A673 (cell line): ENCODE measurements at regions not wholly inside any gene's neighbourhood (a gene's known extent, or its start where the extent isn't known, plus 50 kb on each side); places are given as distances from the start of the nearest gene placed in this dataset.

Experiments
- BruUV-seq: library from RNA; stranded (reverse); fragments of 400-500 nt; replicated peaks from 2 replicates; lab custom pipeline; 2021; lab: Mats Ljungman, UMichigan
- CTCF ChIA-PET: fragments of 300-600 bp; sonication (Branson Sonifier 250); formaldehyde crosslinking; loops from one replicate; lab custom pipeline; 2022; ENCODE audit warnings: antibody characterized with exemption; lab: Charles Lee
- POLR2A ChIA-PET: fragments of 300-600 bp; sonication (Branson Sonifier 250); formaldehyde crosslinking; loops from one replicate; lab custom pipeline; 2022; ENCODE audit warnings: antibody characterized with exemption; ENCODE audit not compliant: low non-redundant PET; lab: Charles Lee
- DNase-seq: peaks from one replicate; pipeline ENCODE4 v3.0.0-alpha.2; 2015; ENCODE audit warnings: low spot score
- H3K27ac ChIP-seq: fragments of 200-600 bp; sonication (generic); 2 replicates; pipeline ENCODE4 v1.5.1; 2016; ENCODE audit warnings: mixed run types, low read depth, mild to moderate bottlenecking, mixed read lengths, antibody characterized with exemption, low read length; ENCODE audit not compliant: poor library complexity, severe bottlenecking
- H3K27me3 ChIP-seq: fragments of 200-600 bp; sonication (generic); replicated peaks from 2 replicates; pipeline ENCODE4 v1.6.1; 2017; ENCODE audit warnings: mixed run types, low read depth, mild to moderate bottlenecking, mixed read lengths, antibody characterized with exemption, low read length; ENCODE audit not compliant: insufficient read depth, poor library complexity
- H3K36me3 ChIP-seq: fragments of 200-600 bp; sonication (generic); 2 replicates; pipeline ENCODE4 v1.6.1; 2016; ENCODE audit warnings: mixed run types, mild to moderate bottlenecking, mixed read lengths, antibody characterized with exemption, low read length; ENCODE audit not compliant: insufficient read depth, poor library complexity, severe bottlenecking
- H3K4me1 ChIP-seq: fragments of 200-600 bp; sonication (generic); 2 replicates; pipeline ENCODE4 v1.6.1; 2017; ENCODE audit warnings: mixed run types, mild to moderate bottlenecking, mixed read lengths, antibody characterized with exemption, low read length; ENCODE audit not compliant: insufficient read depth, poor library complexity, severe bottlenecking
- H3K4me3 ChIP-seq: fragments of 200-600 bp; sonication (generic); 2 replicates; pipeline ENCODE4 v1.5.1; 2016; ENCODE audit warnings: low read depth, mixed run types, mild to moderate bottlenecking, mixed read lengths, low read length; ENCODE audit not compliant: poor library complexity, severe bottlenecking
- H3K9me3 ChIP-seq: fragments of 200-600 bp; sonication (generic); 2 replicates; pipeline ENCODE4 v1.6.1; 2016; ENCODE audit warnings: mixed run types, low read depth, mild to moderate bottlenecking, mixed read lengths, antibody characterized with exemption, low read length; ENCODE audit not compliant: poor library complexity, severe bottlenecking
- EZH2 ChIP-seq: fragments of 200-600 bp; sonication (generic); IDR thresholded peaks from 2 replicates; pipeline ENCODE4 v1.6.1; 2017; ENCODE audit warnings: borderline replicate concordance, low read depth, mild to moderate bottlenecking, mixed read lengths, antibody characterized with exemption, low read length; ENCODE audit not compliant: poor library complexity, severe bottlenecking
- intact Hi-C: fragments of 100-400 bp; cut with micrococcal nuclease; formaldehyde crosslinking; loops from one replicate; pipeline ENCODE4 v1.10.0; 2022; ENCODE audit not compliant: unreplicated experiment
- TF ChIP-seq, protein P1 (sequence below): fragments of 300-800, 200-600 bp; sonication (generic); conservative IDR thresholded peaks from 2 replicates; pipeline ENCODE4 v1.5.1; 2017; ENCODE audit warnings: low read depth, mild to moderate bottlenecking, antibody characterized with exemption, low read length, moderate library complexity, mixed read lengths

DNA sequence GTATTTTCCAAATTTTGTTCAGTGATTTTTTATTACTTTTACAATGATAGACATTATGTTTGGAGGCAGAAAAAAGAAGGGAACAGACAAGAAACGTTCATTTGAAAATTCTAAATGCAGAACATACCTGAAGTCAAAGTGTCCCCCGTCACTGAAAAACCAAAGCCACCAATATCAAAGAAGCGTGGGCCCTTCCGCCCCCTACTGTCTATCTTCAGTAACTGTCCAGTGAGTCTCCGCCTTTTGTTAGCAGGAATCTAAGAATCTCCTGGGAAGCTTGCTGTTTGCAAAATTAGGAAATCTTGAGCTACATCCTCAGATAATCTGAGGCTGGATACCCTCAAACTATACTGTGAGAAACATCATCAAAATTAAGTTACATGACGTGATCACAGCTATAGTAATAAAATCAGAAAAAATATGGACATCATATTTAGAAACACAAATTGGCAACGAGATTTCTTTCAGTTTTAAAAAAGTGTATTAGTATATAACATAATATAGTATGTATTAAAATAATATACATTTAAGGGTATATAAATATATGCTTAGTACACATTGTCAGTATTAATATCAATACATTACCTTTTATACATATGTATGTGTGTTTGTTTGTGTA, 169.3 kb upstream of the AKR1E2 start:
- BruUV-seq, result no TSS peak
- intact Hi-C loops, result loop anchor here (2.0 to 10.0 kb wide), 5 partner anchors 144 to 1462 kb away; no protein-coding TSS in a partner anchor
- H3K9me3 ChIP-seq, result no peaks in the 10 kb centered on the region
- H3K27me3 ChIP-seq, result no peaks in the 10 kb centered on the region
- no peaks in the 10 kb centered on the region for H3K36me3 ChIP-seq
- CTCF ChIA-PET, result interaction anchor here (0.7 kb wide), 1 partner anchor 1459 kb away, joined by 5 read pairs; no protein-coding TSS in a partner anchor
- H3K4me1 ChIP-seq, result peaks cover 35% of the 10 kb centered on the region
- POLR2A ChIA-PET, result no interaction called here
- H3K4me3 ChIP-seq, result no peak overlapping the region
- TF ChIP-seq EZH2, result no peak
- TF ChIP-seq, protein P1, sequence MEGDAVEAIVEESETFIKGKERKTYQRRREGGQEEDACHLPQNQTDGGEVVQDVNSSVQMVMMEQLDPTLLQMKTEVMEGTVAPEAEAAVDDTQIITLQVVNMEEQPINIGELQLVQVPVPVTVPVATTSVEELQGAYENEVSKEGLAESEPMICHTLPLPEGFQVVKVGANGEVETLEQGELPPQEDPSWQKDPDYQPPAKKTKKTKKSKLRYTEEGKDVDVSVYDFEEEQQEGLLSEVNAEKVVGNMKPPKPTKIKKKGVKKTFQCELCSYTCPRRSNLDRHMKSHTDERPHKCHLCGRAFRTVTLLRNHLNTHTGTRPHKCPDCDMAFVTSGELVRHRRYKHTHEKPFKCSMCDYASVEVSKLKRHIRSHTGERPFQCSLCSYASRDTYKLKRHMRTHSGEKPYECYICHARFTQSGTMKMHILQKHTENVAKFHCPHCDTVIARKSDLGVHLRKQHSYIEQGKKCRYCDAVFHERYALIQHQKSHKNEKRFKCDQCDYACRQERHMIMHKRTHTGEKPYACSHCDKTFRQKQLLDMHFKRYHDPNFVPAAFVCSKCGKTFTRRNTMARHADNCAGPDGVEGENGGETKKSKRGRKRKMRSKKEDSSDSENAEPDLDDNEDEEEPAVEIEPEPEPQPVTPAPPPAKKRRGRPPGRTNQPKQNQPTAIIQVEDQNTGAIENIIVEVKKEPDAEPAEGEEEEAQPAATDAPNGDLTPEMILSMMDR, result peak; percentile 88
- peak; percentile 80 for DNase-seq
- no peak overlapping the region for H3K27ac ChIP-seq

DNA sequence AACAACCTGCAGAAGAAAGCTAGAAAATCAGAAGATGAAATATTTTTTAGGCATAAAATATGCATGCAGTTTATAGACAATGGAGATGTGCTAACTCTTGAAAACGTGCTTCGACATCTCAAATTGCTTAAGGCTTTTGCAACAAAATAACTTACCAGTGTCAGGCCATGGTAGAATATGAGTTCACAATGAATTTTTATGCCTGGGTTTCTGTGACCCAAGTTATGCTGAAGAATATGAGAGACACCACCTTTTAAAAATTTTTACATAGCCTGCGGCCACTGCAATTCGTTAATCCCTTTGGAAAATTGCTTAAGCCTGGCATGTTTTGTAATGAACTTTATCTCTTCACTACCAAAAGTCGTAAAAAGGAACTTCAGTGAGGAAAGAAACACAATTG, 170.1 kb upstream of the AKR1E2 start:
- no TSS peak for BruUV-seq
- Histone ChIP-seq H3K4me1 (peaks cover 35% of the 10 kb centered on the region), H3K27ac (no peak overlapping the region), H3K27me3 (no peaks in the 10 kb centered on the region), H3K36me3 (no peaks in the 10 kb centered on the region), H3K4me3 (no peak overlapping the region), H3K9me3 (no peaks in the 10 kb centered on the region)
- TF ChIP-seq EZH2, result no peak
- TF ChIP-seq, protein P1, result no peak
- POLR2A ChIA-PET, result interaction anchor here (0.6 kb wide), 1 partner anchor 871 kb away, joined by 4 read pairs; the partner anchor contains the start of gene KLF6
- intact Hi-C loops, result loop anchor here (2.0 to 10.0 kb wide), 5 partner anchors 143 to 1461 kb away; no protein-coding TSS in a partner anchor
- CTCF ChIA-PET, result no interaction called here
- DNase-seq, result no peak

DNA sequence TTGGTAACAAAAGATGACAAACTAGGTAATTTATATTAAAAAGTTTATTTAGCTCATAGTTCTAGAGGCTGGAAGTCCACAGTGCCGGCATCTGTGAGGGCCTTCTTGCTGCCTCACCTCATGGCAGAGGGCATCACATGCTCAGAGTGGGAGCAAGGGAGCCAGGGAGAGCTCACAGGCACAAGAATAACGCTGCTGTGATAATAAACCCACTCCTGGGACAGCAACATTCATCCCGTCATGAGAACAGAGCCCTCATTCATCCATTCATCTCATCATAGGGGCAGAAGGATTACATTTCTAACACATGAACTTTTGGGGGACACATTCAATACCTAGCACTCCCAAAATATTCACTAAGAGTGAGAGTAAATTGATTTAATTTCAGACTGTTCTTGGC, 170.6 kb upstream of the AKR1E2 start:
- BruUV-seq, result TSS peak; percentile 51
- no peak overlapping the region for H3K27ac ChIP-seq
- intact Hi-C loops, result loop anchor here (5.0 to 10.0 kb wide), 4 partner anchors 311 to 1461 kb away; no protein-coding TSS in a partner anchor

More for the DNA sequence above, 170.6 kb upstream of the AKR1E2 start:
- Histone ChIP-seq H3K4me3 (no peak overlapping the region), H3K36me3 (no peaks in the 10 kb centered on the region), H3K4me1 (peaks cover 35% of the 10 kb centered on the region), H3K27me3 (no peaks in the 10 kb centered on the region), H3K9me3 (no peaks in the 10 kb centered on the region)
- CTCF ChIA-PET, result no interaction called here
- POLR2A ChIA-PET, result interaction anchor here (0.6 kb wide), 2 partner anchors 36 to 870 kb away, joined by 4 to 11 read pairs; partner anchors contain the start of gene KLF6
- TF ChIP-seq EZH2, result no peak
- TF ChIP-seq, protein P1, result no peak
- DNase-seq, result no peak
